A673 (cell line): ENCODE measurements at regions not wholly inside any gene's neighbourhood (a gene's known extent, or its start where the extent isn't known, plus 50 kb on each side); places are given as distances from the start of the nearest gene placed in this dataset.
"Not testable (repeated sequence)": the region's sequence is repeated elsewhere in the genome, so short reads cannot be mapped to it uniquely, and the experiment has no call there.

Experiments
- BruUV-seq: library from RNA; stranded (reverse); fragments of 400-500 nt; replicated peaks from 2 replicates; lab custom pipeline; 2021; lab: Mats Ljungman, UMichigan
- CTCF ChIA-PET: fragments of 300-600 bp; sonication (Branson Sonifier 250); formaldehyde crosslinking; loops from one replicate; lab custom pipeline; 2022; ENCODE audit warnings: antibody characterized with exemption; lab: Charles Lee
- POLR2A ChIA-PET: fragments of 300-600 bp; sonication (Branson Sonifier 250); formaldehyde crosslinking; loops from one replicate; lab custom pipeline; 2022; ENCODE audit warnings: antibody characterized with exemption; ENCODE audit not compliant: low non-redundant PET; lab: Charles Lee
- DNase-seq: peaks from one replicate; pipeline ENCODE4 v3.0.0-alpha.2; 2015; ENCODE audit warnings: low spot score
- H3K27ac ChIP-seq: fragments of 200-600 bp; sonication (generic); 2 replicates; pipeline ENCODE4 v1.5.1; 2016; ENCODE audit warnings: mixed run types, low read depth, mild to moderate bottlenecking, mixed read lengths, antibody characterized with exemption, low read length; ENCODE audit not compliant: poor library complexity, severe bottlenecking
- H3K27me3 ChIP-seq: fragments of 200-600 bp; sonication (generic); replicated peaks from 2 replicates; pipeline ENCODE4 v1.6.1; 2017; ENCODE audit warnings: mixed run types, low read depth, mild to moderate bottlenecking, mixed read lengths, antibody characterized with exemption, low read length; ENCODE audit not compliant: insufficient read depth, poor library complexity
- H3K36me3 ChIP-seq: fragments of 200-600 bp; sonication (generic); 2 replicates; pipeline ENCODE4 v1.6.1; 2016; ENCODE audit warnings: mixed run types, mild to moderate bottlenecking, mixed read lengths, antibody characterized with exemption, low read length; ENCODE audit not compliant: insufficient read depth, poor library complexity, severe bottlenecking
- H3K4me1 ChIP-seq: fragments of 200-600 bp; sonication (generic); 2 replicates; pipeline ENCODE4 v1.6.1; 2017; ENCODE audit warnings: mixed run types, mild to moderate bottlenecking, mixed read lengths, antibody characterized with exemption, low read length; ENCODE audit not compliant: insufficient read depth, poor library complexity, severe bottlenecking
- H3K4me3 ChIP-seq: fragments of 200-600 bp; sonication (generic); 2 replicates; pipeline ENCODE4 v1.5.1; 2016; ENCODE audit warnings: low read depth, mixed run types, mild to moderate bottlenecking, mixed read lengths, low read length; ENCODE audit not compliant: poor library complexity, severe bottlenecking
- H3K9me3 ChIP-seq: fragments of 200-600 bp; sonication (generic); 2 replicates; pipeline ENCODE4 v1.6.1; 2016; ENCODE audit warnings: mixed run types, low read depth, mild to moderate bottlenecking, mixed read lengths, antibody characterized with exemption, low read length; ENCODE audit not compliant: poor library complexity, severe bottlenecking
- CTCF ChIP-seq: fragments of 300-800, 200-600 bp; sonication (generic); conservative IDR thresholded peaks from 2 replicates; pipeline ENCODE4 v1.5.1; 2017; ENCODE audit warnings: low read depth, mild to moderate bottlenecking, antibody characterized with exemption, low read length, moderate library complexity, mixed read lengths
- EZH2 ChIP-seq: fragments of 200-600 bp; sonication (generic); IDR thresholded peaks from 2 replicates; pipeline ENCODE4 v1.6.1; 2017; ENCODE audit warnings: borderline replicate concordance, low read depth, mild to moderate bottlenecking, mixed read lengths, antibody characterized with exemption, low read length; ENCODE audit not compliant: poor library complexity, severe bottlenecking
- intact Hi-C: fragments of 100-400 bp; cut with micrococcal nuclease; formaldehyde crosslinking; loops from one replicate; pipeline ENCODE4 v1.10.0; 2022; ENCODE audit not compliant: unreplicated experiment

- intact Hi-C loops: loop anchor here (2.0 to 10.0 kb wide), 2 partner anchors 73 to 481 kb away; no protein-coding TSS in a partner anchor
- CTCF ChIA-PET: interaction anchor here (1.7 kb wide), 1 partner anchor 113 kb away, joined by 17 read pairs; no protein-coding TSS in a partner anchor
- Histone ChIP-seq H3K4me3 (no peak overlapping the region), H3K9me3 (no peaks in the 10 kb centered on the region), H3K27me3 (no peaks in the 10 kb centered on the region), H3K36me3 (no peaks in the 10 kb centered on the region), H3K4me1 (peaks cover 44% of the 10 kb centered on the region), H3K27ac (peak overlapping the region; percentile 40)
- TF ChIP-seq EZH2: no peak
- TF ChIP-seq CTCF: no peak
- BruUV-seq: no TSS peak
- POLR2A ChIA-PET: no interaction called here
- DNase-seq: no peak
These were observed 739.3 kb upstream of the ZNF608 start for GRCh38 chr5:125485771-125486170.

GRCh38 chr5:125486634-125487033 lies 740.2 kb upstream of the ZNF608 start:
- ChIA-PET CTCF (no interaction called here), POLR2A (no interaction called here)

GRCh38 chr5:125487231-125487630 lies 740.8 kb upstream of the ZNF608 start:
- CTCF ChIA-PET: no interaction called here
- no peak overlapping the region for H3K27ac ChIP-seq
- TF ChIP-seq EZH2 (no peak), CTCF (no peak)

More at GRCh38 chr5:125486634-125487033, 740.2 kb upstream of the ZNF608 start:
- intact Hi-C loops: loop anchor here (10.0 kb wide), 1 partner anchor 482 kb away; no protein-coding TSS in a partner anchor
- peak; percentile 29 for DNase-seq
- Histone ChIP-seq H3K27ac (no peak overlapping the region), H3K4me1 (peaks cover 43% of the 10 kb centered on the region), H3K27me3 (no peaks in the 10 kb centered on the region), H3K36me3 (no peaks in the 10 kb centered on the region), H3K4me3 (no peak overlapping the region), H3K9me3 (no peaks in the 10 kb centered on the region)
- no TSS peak for BruUV-seq
- TF ChIP-seq CTCF (no peak), EZH2 (no peak)

GRCh38 chr5:125487652-125488051 lies 741.2 kb upstream of the ZNF608 start:
- H3K36me3 ChIP-seq, DNase-seq, H3K9me3 ChIP-seq, BruUV-seq, CTCF ChIA-PET, H3K4me3 ChIP-seq, POLR2A ChIA-PET, H3K27me3 ChIP-seq, H3K27ac ChIP-seq: not testable (repeated sequence)
- intact Hi-C loops: loop anchor here (10.0 kb wide), 1 partner anchor 483 kb away; no protein-coding TSS in a partner anchor
- H3K4me1 ChIP-seq: peaks cover 38% of the 10 kb centered on the region

More at GRCh38 chr5:125487231-125487630, 740.8 kb upstream of the ZNF608 start:
- no TSS peak for BruUV-seq
- H3K9me3 ChIP-seq: no peaks in the 10 kb centered on the region
- POLR2A ChIA-PET: no interaction called here
- no peaks in the 10 kb centered on the region for H3K36me3 ChIP-seq
- DNase-seq: no peak
- intact Hi-C loops: loop anchor here (10.0 kb wide), 1 partner anchor 482 kb away; no protein-coding TSS in a partner anchor
- no peak overlapping the region for H3K4me3 ChIP-seq
- H3K4me1 ChIP-seq: peaks cover 38% of the 10 kb centered on the region
- no peaks in the 10 kb centered on the region for H3K27me3 ChIP-seq
